ENCODE measurements at regions not wholly inside any gene's neighbourhood (a gene's known extent, or its start where the extent isn't known, plus 50 kb on each side); places are given as distances from the start of the nearest gene placed in this dataset.

GRCh38 chr15:27702581-27702980, 396.5 kb downstream of the OCA2 start:
- DNase-seq = no peak

GRCh38 chr15:27701956-27702355, 397.2 kb downstream of the OCA2 start:
- no peak for DNase-seq

DNA sequence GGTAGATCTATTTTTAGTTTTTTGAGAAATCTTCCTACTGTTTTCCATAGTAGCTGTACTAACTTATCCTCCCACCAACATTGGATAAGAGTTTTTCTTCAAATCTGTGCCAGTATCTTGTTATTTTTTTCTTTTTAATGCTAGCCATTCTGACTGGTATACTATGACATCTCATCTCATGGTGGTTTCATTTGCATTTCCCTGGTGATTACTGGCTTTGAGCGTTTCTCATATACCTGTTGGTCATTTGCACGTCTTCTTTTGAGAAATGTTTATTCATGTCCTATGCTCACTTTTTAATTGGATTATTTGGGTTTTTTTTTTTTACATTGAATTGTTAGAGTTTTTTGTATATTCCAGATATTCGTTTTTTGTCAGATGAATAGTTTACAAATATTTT, 398.1 kb downstream of the OCA2 start:
- DNase-seq = no peak

DNA sequence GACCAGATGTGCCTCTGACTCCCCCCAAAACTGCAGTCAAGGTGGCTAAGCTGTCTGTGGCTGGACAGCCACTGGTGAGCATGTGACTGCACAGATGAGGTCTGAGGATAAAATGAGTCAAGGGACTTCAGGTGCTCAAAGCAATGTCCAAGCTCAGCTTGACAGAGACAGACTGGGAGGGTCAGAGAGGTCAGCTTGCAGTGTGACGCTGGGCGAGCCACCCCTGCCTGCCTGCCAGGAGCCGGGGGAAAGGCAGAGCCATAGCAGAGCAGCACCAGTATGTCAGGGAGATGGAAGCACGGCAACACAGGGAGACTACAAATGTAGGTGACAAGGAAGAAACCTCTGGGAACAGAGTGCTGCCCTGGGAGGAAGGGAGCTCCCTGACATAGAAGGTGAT, 399.4 kb downstream of the OCA2 start:
- no peak for DNase-seq

DNA sequence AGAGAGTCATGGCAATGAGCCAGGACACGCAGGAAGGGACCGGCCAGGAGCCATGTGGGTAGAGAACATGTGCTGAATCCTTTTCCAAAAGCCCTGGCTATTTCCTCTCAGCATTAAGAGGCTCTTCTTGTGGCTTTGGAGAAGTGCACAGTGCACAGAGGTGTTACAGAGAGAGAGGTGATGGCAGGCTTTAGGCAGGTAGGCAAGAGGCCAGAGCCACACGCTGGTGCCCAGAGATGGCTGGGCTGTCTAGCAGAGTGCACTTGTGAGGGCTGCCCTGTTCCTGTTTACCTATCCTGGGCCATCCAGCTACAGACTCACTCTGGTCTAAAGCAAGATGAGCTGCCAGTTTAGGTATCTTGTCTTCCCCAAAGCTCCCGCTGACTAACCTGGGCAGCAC, 402.6 kb downstream of the OCA2 start:
- no peak for DNase-seq

DNA sequence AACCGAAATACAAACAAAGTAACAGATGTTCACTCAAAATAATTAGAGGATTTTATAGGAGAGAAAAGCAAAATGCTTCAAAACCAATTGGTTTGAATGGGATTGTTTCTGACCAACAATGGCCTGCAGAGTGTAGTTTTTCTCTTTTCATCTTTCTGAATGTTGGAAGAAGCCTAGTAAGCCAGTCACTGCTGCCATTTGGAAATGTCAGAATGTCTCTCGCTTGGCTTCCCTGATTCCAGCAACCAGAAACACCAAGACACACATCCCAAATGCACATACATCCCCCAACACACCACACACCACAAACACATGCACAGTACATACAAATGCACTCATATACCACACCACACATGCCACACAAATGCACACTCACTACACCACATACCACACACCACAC, 403.4 kb downstream of the OCA2 start:
- DNase-seq = no peak

DNA sequence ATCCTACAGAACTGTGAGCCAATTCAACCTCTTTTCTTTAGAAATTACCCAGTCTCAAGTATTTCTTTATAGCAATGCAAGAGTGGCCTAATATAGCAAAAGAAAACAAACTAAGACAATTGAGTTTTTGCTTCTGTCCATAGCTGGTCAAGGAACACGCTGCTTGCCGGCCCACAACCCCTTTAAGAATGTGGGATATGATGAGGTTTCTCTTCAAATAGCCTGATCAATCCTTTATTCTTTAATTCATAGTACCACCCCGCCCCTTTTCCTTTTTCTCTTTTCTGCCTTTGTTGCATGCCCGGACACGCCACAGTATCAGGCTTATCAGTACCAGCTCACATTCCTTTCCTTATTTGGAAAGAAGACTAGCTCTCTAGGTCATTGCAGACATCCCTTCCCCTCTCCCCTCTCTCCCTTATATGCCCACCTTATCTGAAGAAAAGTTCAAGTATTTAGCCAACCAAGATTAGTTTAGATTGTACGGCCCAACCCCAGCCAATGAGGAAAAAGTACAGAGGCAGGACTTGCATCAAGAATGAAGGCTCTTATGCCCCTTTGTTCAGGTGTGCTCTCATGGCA, 404.5 kb downstream of the OCA2 start:
- DNase-seq = no peak

- no peak for DNase-seq
These were observed 405.8 kb downstream of the OCA2 start for GRCh38 chr15:27693280-27693679.

- DNase-seq = no peak
These were observed 406.7 kb downstream of the OCA2 start for GRCh38 chr15:27692438-27692837.

DNA sequence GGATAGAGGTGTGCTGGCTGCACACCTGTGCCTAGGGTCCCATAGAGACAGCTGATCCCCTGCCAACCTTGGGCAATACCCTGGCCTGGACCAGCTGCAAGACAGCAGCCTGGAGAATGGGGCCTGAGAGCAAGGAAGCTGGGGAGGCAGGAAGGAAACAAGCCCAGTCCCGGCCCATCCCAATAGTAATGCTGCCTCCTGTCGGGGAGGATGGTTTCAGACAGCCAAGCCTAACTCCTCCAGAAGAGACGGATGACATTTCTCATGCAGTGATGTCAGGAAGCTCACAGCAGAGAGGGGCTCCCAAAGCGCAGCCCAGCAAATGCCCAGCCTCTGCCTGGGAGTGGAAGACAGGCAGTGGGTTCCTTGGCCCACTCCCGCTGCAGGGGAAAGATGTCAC, 408.8 kb downstream of the OCA2 start:
- DNase-seq = no peak

DNA sequence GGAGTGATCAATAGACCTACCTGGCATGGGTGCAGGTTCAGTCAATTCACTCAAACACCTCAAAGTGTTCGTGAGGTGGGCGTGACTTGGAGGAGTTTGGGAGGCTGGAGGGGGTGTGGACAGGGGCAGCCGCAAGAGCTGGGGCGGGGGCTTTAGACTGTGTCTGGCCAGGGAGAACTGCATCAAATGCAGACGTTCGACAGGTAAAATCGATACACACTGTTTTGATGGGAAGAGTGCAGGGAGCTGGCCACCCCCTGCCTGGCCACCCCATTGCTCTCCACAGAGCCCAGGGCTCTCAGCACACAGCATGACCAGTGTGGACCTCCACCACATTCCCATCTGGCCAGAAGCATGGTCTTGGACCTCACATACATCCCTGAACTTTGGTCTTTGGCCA, 412.1 kb downstream of the OCA2 start:
- DNase-seq = no peak

- DNase-seq = no peak
These were observed 412.7 kb downstream of the OCA2 start for GRCh38 chr15:27686369-27686768.

DNA sequence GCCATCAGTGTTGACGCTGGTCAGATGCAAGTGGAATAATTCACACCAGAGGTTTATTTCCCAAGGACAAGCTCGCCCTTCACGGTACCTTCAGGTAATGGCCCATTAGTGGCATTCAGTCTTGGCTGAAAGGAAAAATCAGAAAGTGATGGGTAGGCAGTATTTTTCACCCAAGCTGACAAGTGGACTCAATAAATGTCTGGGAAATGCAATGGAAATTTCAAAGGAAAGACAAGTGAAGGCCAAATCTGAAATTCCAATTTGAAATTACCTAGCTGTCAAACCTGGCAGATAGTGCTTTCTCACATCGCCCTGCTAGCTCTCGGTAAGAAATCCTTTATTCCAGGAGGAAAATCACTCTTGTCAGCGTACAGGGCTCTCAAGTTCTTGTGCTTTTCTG, 413.5 kb downstream of the OCA2 start:
- no peak for DNase-seq

- DNase-seq = peak; percentile 36
These were observed 416.0 kb downstream of the OCA2 start for GRCh38 chr15:27683121-27683520.

DNA sequence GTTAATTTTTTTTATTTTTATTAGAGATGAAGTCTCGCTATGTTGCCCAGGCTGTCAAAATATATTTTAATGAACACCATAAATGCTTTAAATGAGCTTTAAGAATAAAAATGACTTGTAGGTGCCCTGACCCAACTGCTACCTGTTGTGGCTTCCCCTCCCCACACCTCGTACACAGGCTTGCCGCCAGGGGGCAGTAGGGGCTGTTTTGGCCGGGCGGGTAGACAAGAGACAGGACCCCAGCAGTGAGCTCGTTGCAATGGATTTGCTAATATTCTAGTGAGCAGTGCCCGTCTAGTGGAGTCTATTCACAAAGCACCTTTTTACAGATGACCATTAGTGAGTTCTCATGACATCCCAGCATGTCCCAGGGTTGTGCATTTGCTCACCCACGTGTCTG, 418.1 kb downstream of the OCA2 start:
- DNase-seq = no peak

- peak; percentile 32 for DNase-seq
These were observed 419.2 kb downstream of the OCA2 start for GRCh38 chr15:27679731-27680471.

DNA sequence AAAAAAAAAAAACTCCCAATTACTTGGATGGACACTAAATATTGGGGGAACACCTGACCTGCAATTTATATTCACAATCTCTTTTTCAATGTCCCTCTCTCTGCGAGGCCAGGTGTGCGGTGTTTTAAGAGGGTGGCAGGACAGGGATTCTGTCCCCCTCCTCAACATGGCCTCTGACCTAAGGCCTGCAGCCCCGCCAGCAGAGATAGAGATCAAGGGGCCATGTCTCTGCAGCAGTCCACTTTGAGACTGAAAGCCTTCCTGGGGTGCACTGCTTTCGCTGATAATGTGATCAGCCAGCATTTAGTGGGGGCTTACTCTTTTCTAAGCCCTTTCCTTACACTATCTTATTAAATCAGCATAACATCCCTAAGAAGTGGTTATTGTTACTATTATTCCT, 419.9 kb downstream of the OCA2 start:
- DNase-seq = no peak

GRCh38 chr15:27677951-27678350, 421.2 kb downstream of the OCA2 start:
- DNase-seq = no peak

- no peak for DNase-seq
These were observed 422.5 kb downstream of the OCA2 start for GRCh38 chr15:27676647-27677046.

- no peak for DNase-seq
These were observed 423.5 kb downstream of the OCA2 start for GRCh38 chr15:27675571-27675970.

DNA sequence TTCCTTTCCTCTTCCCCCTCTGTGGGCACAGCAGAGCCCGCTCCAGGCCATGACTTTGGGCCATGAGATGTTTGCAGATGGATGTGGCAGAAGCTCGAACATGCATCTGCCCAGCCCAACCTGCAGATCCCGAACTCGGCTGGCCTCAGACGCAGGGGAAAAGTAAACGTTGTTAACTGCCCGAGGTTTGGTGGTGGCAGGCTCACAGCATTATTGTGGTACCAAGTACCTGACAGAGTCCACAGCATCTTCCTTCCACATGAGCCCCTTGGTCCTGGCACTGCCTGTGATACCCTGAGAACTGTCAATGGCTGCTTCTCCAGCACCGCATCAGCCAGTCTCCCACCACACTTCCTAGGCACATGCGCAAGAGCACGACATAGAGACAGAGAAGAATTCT, 424.3 kb downstream of the OCA2 start:
- no peak for DNase-seq

DNA sequence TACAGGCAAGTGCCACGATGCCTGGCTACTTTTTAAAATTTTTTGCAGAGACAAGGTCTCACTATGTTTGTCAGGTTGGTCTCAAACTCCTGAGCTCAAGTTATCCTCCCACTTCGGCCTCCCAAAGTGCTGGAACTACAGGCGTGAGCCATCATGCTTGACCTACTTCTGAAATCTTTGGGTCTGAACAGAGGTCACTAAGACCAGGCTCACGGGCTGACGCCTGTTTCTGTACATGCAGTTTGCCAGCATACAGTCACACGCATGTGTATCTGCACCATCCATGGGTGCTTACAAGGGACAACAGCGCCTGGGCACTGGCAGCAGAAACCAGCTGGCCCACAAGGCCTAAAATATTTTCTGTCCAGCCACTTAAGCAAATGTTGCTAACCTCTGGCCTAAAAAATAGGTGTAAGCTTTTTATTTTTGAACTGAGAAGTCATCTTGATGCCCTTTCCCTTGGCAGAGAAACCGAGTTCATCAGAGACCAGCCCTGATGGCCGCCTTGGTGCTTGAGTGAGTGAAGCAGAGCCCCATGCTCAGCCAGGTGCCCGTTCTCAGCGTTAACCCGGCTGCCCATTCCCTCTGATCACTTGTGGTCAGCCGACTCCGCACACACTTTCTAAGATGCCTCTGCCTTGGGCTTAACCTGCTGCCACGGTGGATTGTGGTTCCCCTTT, 425.2 kb downstream of the OCA2 start:
- DNase-seq = no peak

DNA sequence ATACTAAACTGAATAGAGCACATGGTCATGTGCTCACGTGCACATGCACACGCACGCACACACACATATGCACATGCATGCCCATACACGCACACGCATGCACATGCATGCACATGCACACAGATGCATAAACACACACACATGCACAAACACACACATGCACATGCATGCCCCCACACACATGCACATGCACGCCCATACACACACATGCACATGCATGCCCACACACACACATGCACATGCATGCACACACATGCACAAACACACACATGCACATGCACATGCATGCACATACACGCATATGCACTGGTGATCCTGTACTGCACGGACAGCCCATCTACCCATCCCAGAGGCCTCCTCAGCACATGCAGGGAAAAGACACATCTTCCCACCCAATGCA, 426.6 kb downstream of the OCA2 start:
- no peak for DNase-seq

DNA sequence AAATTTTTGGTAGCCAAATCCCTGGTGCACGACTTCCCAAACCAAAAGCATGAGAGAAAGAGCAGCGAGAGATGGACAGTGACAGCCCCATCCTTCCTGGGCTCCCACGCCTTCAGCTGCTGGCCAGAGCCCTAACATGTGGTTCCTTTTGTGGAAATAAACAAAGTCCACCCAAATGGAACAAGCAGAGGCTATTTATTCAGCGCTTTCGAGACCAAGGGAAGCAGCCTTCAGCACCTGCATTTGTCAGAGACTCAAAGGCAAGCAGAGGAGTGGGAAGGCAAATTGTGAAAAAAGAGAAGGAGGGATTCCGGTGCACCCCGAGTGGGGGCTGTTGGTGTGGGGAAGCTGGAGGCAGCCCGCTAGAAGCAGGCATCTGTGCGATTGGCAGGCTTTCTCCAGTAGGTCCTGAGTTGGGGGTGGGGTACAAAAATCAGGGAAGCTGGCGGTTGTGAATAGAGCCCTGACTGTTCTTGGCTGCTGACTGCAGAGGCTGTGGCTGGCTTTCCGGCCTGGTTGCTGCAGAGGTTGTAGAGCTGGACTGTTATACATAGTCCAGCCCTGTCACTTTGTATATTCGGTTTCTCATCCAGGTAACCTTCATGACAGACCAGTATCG, 427.2 kb downstream of the OCA2 start:
- DNase-seq = peak; percentile 48
